Erythroblast (primary cell): ENCODE measurements at regions not wholly inside any gene's neighbourhood (a gene's known extent, or its start where the extent isn't known, plus 50 kb on each side); places are given as distances from the start of the nearest gene placed in this dataset.

ENCODE experiments used
- GATA1 ChIP-seq: IDR thresholded peaks from 2 replicates; pipeline ENCODE4 v1.6.1; 2011; ENCODE audit warnings: low read depth, mild to moderate bottlenecking, control low read depth, low read length, moderate library complexity
- POLR2A ChIP-seq: IDR thresholded peaks from 2 replicates; pipeline ENCODE4 v1.6.1; 2011; ENCODE audit warnings: mild to moderate bottlenecking, low read length

GRCh38 chr2:129689653-129690448 is 289.6 kb upstream of the RAB6C start:
- TF ChIP-seq POLR2A, result no peak
- no peak for TF ChIP-seq GATA1
